ENCODE measurements at regions not wholly inside any gene's neighbourhood (a gene's known extent, or its start where the extent isn't known, plus 50 kb on each side); places are given as distances from the start of the nearest gene placed in this dataset.
"Not testable (repeated sequence)": the region's sequence is repeated elsewhere in the genome, so short reads cannot be mapped to it uniquely, and the experiment has no call there.

DNA sequence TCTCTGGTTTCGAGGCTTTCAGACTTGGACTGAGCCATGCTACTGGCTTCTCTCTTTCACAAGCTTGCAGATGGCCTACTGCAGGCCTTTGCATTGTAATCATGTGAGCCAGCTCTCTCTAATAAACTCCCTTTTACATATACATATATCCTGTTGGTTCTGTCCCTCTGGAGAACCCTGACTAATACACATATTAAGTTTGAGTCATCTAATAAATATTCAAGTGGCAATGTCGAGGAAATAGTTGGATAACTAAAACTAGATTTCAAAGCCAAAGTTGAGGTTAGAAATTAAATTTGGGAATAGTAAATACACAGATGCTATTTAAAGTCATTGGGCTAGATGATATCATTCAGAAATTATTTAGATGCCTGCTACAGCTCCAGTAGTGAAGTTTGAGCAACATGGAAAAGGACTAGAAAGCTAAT lies 1343.4 kb downstream of the GRIK2 start:
- WGBS (ENCODE audit: insufficient coverage) = 85% methylated on average over 1 of the region's 2 CpGs
- CTCF ChIA-PET = no interaction called here
- H3K4me3 ChIP-seq (ENCODE audit: control insufficient read depth in 1 of 7, extremely low read depth in 1 of 7, insufficient read depth in 4 of 7, low read depth in 2 of 7, low read length in 6 of 7) = no peak overlapping the region

DNA sequence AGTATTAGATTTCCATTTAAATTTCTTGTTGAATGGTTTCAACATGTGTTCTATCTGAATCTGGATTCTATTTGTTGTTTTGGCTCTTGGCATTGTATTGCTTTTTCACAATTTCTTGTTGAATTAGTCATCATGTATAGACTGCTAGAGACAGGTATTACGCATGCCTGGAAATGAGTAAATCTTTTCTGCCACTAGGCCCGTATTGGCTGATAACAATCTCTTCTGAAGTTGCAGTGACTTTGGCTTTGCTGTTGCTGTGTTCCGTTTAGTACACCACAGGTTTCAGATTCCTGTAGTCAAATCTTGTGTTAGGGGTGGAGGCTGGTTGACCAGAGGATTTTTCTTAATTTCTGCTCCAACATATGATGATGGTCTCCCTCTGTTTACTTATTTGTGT lies 1339.4 kb downstream of the GRIK2 start:
- no peak overlapping the region for H3K27ac ChIP-seq (ENCODE audit: insufficient read depth in 1 of 2, low read depth in 1 of 2, low read length in 2 of 2, poor library complexity in 1 of 2, severe bottlenecking in 2 of 2)
- CTCF ChIA-PET = no interaction called here
- no peak for DNase-seq
- H3K27me3 ChIP-seq (replicated peaks in 2 of 5; ENCODE audit: control insufficient read depth in 4 of 5, insufficient read depth in 5 of 5, low read length in 4 of 5) = no peaks in the 10 kb centered on the region
- H3K4me3 ChIP-seq (ENCODE audit: control insufficient read depth in 1 of 7, extremely low read depth in 1 of 7, insufficient read depth in 4 of 7, low read depth in 2 of 7, low read length in 6 of 7) = no peak overlapping the region
- H3K4me1 ChIP-seq (ENCODE audit: control extremely low read depth in 1 of 4, control insufficient read depth in 4 of 4, insufficient read depth in 4 of 4, low read length in 3 of 4) = no peaks in the 10 kb centered on the region
- POLR2A ChIA-PET = no interaction called here
- no peaks in the 10 kb centered on the region for H3K9me3 ChIP-seq (ENCODE audit: control extremely low read depth in 1 of 5, control insufficient read depth in 4 of 5, insufficient read depth in 2 of 5, low read depth in 1 of 5, low read length in 4 of 5)
- 57% methylated on average over 2 of the region's 3 CpGs for WGBS (ENCODE audit: insufficient coverage)
- no peaks in the 10 kb centered on the region for H3K36me3 ChIP-seq (ENCODE audit: control insufficient read depth in 4 of 4, insufficient read depth in 4 of 4, low read length in 3 of 4)

More for the DNA sequence above, 1343.4 kb downstream of the GRIK2 start:
- no peak for DNase-seq
- Histone ChIP-seq H3K9me3 (ENCODE audit: control extremely low read depth in 1 of 5, control insufficient read depth in 4 of 5, insufficient read depth in 2 of 5, low read depth in 1 of 5, low read length in 4 of 5) (no peaks in the 10 kb centered on the region), H3K36me3 (ENCODE audit: control insufficient read depth in 4 of 4, insufficient read depth in 4 of 4, low read length in 3 of 4) (no peaks in the 10 kb centered on the region), H3K27me3 (replicated peaks in 2 of 5; ENCODE audit: control insufficient read depth in 4 of 5, insufficient read depth in 5 of 5, low read length in 4 of 5) (no peaks in the 10 kb centered on the region), H3K4me1 (ENCODE audit: control extremely low read depth in 1 of 4, control insufficient read depth in 4 of 4, insufficient read depth in 4 of 4, low read length in 3 of 4) (no peaks in the 10 kb centered on the region), H3K27ac (ENCODE audit: insufficient read depth in 1 of 2, low read depth in 1 of 2, low read length in 2 of 2, poor library complexity in 1 of 2, severe bottlenecking in 2 of 2) (no peak overlapping the region)
- POLR2A ChIA-PET = no interaction called here

DNA sequence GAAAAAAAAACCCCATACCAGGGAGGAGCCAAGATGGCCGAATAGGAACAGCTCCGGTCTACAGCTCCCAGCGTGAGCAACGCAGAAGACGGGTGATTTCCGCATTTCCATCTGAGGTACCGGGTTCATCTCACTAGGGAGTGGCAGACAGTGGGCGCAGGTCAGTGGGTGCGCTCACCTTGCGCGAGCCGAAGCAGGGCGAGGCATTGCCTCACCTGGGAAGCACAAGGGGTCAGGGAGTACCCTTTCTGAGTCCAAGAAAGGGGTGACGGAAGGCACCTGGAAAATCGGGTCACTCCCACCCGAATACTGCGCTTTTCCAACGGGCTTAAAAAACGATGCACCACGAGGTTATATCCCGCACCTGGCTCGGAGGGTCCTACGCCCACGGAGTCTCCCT lies 1328.6 kb downstream of the GRIK2 start:
- POLR2A ChIA-PET; H3K9me3 ChIP-seq (ENCODE audit: control extremely low read depth in 1 of 5, control insufficient read depth in 4 of 5, insufficient read depth in 2 of 5, low read depth in 1 of 5, low read length in 4 of 5); H3K27me3 ChIP-seq (replicated peaks in 2 of 5; ENCODE audit: control insufficient read depth in 4 of 5, insufficient read depth in 5 of 5, low read length in 4 of 5); H3K36me3 ChIP-seq (ENCODE audit: control insufficient read depth in 4 of 4, insufficient read depth in 4 of 4, low read length in 3 of 4); H3K4me1 ChIP-seq (ENCODE audit: control extremely low read depth in 1 of 4, control insufficient read depth in 4 of 4, insufficient read depth in 4 of 4, low read length in 3 of 4); CTCF ChIA-PET; H3K27ac ChIP-seq (ENCODE audit: insufficient read depth in 1 of 2, low read depth in 1 of 2, low read length in 2 of 2, poor library complexity in 1 of 2, severe bottlenecking in 2 of 2); H3K4me3 ChIP-seq (ENCODE audit: control insufficient read depth in 1 of 7, extremely low read depth in 1 of 7, insufficient read depth in 4 of 7, low read depth in 2 of 7, low read length in 6 of 7); DNase-seq: not testable (repeated sequence)
- 96% methylated on average over 18 of the region's 24 CpGs for WGBS (ENCODE audit: insufficient coverage)

DNA sequence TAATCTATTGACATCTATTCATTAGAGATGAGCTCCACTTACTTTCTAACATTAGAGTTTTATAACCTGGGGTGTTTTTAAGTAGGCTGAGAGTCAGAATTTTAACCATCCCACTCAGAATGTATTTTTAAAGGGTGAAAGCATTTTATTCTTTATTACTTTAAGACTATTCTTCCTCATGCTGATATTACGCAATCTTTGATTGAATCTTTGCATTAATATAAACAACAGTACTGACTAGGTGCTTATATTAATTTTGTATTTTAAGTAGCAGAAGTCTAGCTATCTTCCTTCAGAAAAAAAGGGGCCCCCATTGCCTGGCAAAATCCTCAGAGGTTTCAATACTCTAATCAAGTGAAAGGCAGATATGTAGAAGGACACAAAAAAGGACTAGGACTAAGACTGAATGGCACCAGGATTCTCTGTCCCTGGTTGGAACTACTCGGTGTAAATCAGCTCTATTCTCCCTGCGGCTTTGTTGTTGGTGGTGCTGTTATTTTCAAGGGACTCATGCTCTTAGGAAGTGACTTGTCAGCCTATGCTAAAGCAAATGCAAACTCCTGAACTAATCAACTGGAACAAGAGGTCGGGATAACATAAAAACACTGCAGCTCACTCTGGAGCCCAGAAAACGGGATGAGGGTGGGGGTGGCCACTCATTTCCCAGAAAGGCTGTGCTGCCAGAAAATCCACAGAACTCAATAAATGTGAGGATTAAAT lies 1324.4 kb downstream of the GRIK2 start:
- no peaks in the 10 kb centered on the region for H3K4me1 ChIP-seq (ENCODE audit: control extremely low read depth in 1 of 4, control insufficient read depth in 4 of 4, insufficient read depth in 4 of 4, low read length in 3 of 4)
- no peaks in the 10 kb centered on the region for H3K36me3 ChIP-seq (ENCODE audit: control insufficient read depth in 4 of 4, insufficient read depth in 4 of 4, low read length in 3 of 4)
- no peaks in the 10 kb centered on the region for H3K9me3 ChIP-seq (ENCODE audit: control extremely low read depth in 1 of 5, control insufficient read depth in 4 of 5, insufficient read depth in 2 of 5, low read depth in 1 of 5, low read length in 4 of 5)
- DNase-seq = no peak
- POLR2A ChIA-PET = no interaction called here
- H3K27me3 ChIP-seq (replicated peaks in 2 of 5; ENCODE audit: control insufficient read depth in 4 of 5, insufficient read depth in 5 of 5, low read length in 4 of 5) = no peaks in the 10 kb centered on the region
- no peak overlapping the region for H3K4me3 ChIP-seq (ENCODE audit: control insufficient read depth in 1 of 7, extremely low read depth in 1 of 7, insufficient read depth in 4 of 7, low read depth in 2 of 7, low read length in 6 of 7)
- H3K27ac ChIP-seq (ENCODE audit: insufficient read depth in 1 of 2, low read depth in 1 of 2, low read length in 2 of 2, poor library complexity in 1 of 2, severe bottlenecking in 2 of 2) = no peak overlapping the region
- CTCF ChIA-PET = interaction anchor here (1.0 kb wide), 1 partner anchor 10 kb away, joined by 3 read pairs; no protein-coding TSS in a partner anchor
- 54% methylated on average over 4 of the region's 5 CpGs for WGBS (ENCODE audit: insufficient coverage)

DNA sequence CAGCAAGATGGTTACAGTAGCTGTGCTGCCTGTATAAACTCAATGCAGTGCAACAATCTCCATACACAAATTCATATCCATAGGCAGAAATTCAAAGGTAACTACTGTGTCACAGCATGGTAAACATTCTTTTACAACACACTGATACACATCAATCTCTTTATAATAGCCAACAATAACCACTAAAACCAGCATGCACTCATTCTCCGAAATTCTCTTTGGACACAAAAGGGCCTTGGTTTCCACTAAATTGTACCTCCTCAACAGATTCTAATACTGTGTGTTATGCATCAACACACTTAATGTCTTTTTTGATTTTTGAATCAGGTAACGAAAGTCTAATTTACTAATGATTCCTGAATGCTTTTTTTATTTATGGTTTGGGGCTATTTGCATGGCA lies 1323.7 kb downstream of the GRIK2 start:
- WGBS (ENCODE audit: insufficient coverage) = no CpG with 5 or more reads among the region's 2 CpGs
- ChIA-PET POLR2A (no interaction called here), CTCF (interaction anchor here (1.0 kb wide), 1 partner anchor 10 kb away, joined by 3 read pairs; no protein-coding TSS in a partner anchor)
- DNase-seq = no peak
- Histone ChIP-seq H3K36me3 (ENCODE audit: control insufficient read depth in 4 of 4, insufficient read depth in 4 of 4, low read length in 3 of 4) (no peaks in the 10 kb centered on the region), H3K4me3 (ENCODE audit: control insufficient read depth in 1 of 7, extremely low read depth in 1 of 7, insufficient read depth in 4 of 7, low read depth in 2 of 7, low read length in 6 of 7) (no peak overlapping the region), H3K4me1 (ENCODE audit: control extremely low read depth in 1 of 4, control insufficient read depth in 4 of 4, insufficient read depth in 4 of 4, low read length in 3 of 4) (no peaks in the 10 kb centered on the region), H3K9me3 (ENCODE audit: control extremely low read depth in 1 of 5, control insufficient read depth in 4 of 5, insufficient read depth in 2 of 5, low read depth in 1 of 5, low read length in 4 of 5) (no peaks in the 10 kb centered on the region), H3K27me3 (replicated peaks in 2 of 5; ENCODE audit: control insufficient read depth in 4 of 5, insufficient read depth in 5 of 5, low read length in 4 of 5) (no peaks in the 10 kb centered on the region), H3K27ac (ENCODE audit: insufficient read depth in 1 of 2, low read depth in 1 of 2, low read length in 2 of 2, poor library complexity in 1 of 2, severe bottlenecking in 2 of 2) (no peak overlapping the region)

DNA sequence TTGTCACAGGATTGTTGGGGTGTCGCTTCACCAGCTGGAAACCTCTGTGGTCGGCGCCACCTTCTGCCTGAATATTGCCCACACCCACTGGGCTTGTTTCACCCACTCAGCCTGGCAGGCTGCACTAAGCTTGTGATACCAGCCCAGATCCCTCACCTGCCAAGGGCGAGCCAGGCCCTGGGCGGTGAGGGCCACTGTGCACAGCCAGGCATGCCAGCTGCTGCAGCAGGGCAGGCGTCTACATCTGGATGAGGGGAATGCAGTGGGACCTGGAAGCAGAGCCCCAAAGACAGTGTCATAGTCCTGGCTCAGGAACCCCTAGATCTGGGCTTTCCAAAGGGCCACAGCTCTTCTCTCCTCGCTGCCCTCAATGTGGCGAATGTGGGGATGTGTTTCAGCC lies 1307.5 kb downstream of the GRIK2 start:
- Histone ChIP-seq H3K4me3 (ENCODE audit: control insufficient read depth in 1 of 7, extremely low read depth in 1 of 7, insufficient read depth in 4 of 7, low read depth in 2 of 7, low read length in 6 of 7) (no peak overlapping the region), H3K27ac (ENCODE audit: insufficient read depth in 1 of 2, low read depth in 1 of 2, low read length in 2 of 2, poor library complexity in 1 of 2, severe bottlenecking in 2 of 2) (no peak overlapping the region), H3K27me3 (replicated peaks in 2 of 5; ENCODE audit: control insufficient read depth in 4 of 5, insufficient read depth in 5 of 5, low read length in 4 of 5) (no peaks in the 10 kb centered on the region), H3K36me3 (ENCODE audit: control insufficient read depth in 4 of 4, insufficient read depth in 4 of 4, low read length in 3 of 4) (no peaks in the 10 kb centered on the region), H3K4me1 (ENCODE audit: control extremely low read depth in 1 of 4, control insufficient read depth in 4 of 4, insufficient read depth in 4 of 4, low read length in 3 of 4) (no peaks in the 10 kb centered on the region), H3K9me3 (ENCODE audit: control extremely low read depth in 1 of 5, control insufficient read depth in 4 of 5, insufficient read depth in 2 of 5, low read depth in 1 of 5, low read length in 4 of 5) (no peaks in the 10 kb centered on the region)
- no peak for DNase-seq
- 100% methylated on average over 7 of the region's 8 CpGs for WGBS (ENCODE audit: insufficient coverage)
- ChIA-PET CTCF (interaction anchor here (0.6 kb wide), 1 partner anchor 1337 kb away, joined by 3 read pairs; no protein-coding TSS in a partner anchor), POLR2A (no interaction called here)

DNA sequence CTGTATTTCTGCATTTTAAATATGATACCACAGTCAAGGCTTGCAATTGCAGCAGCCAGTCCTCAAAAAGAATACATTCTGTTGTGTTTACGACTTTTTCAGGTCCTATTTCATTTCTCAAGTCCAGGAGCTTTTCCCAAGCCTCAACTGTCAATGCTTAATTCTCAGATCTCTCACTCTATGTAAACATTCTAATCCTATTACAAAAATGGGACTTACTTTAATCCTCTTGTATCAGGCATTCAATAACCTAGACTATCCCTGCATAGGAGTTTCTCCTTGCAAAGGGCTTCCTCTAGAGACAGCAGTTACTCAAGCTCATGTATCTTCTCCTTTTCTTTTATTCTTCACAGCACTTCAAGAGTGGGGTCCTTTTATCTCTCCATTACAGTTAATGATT lies 1293.0 kb downstream of the GRIK2 start:
- 64% methylated on average over 1 of the region's 1 CpG for WGBS (ENCODE audit: insufficient coverage)
- no peaks in the 10 kb centered on the region for H3K4me1 ChIP-seq (ENCODE audit: control extremely low read depth in 1 of 4, control insufficient read depth in 4 of 4, insufficient read depth in 4 of 4, low read length in 3 of 4)
- H3K36me3 ChIP-seq (ENCODE audit: control insufficient read depth in 4 of 4, insufficient read depth in 4 of 4, low read length in 3 of 4) = no peaks in the 10 kb centered on the region
- no peaks in the 10 kb centered on the region for H3K9me3 ChIP-seq (ENCODE audit: control extremely low read depth in 1 of 5, control insufficient read depth in 4 of 5, insufficient read depth in 2 of 5, low read depth in 1 of 5, low read length in 4 of 5)
- no peak for DNase-seq
- no peak overlapping the region for H3K4me3 ChIP-seq (ENCODE audit: control insufficient read depth in 1 of 7, extremely low read depth in 1 of 7, insufficient read depth in 4 of 7, low read depth in 2 of 7, low read length in 6 of 7)
- ChIA-PET CTCF (no interaction called here), POLR2A (no interaction called here)
- H3K27ac ChIP-seq (ENCODE audit: insufficient read depth in 1 of 2, low read depth in 1 of 2, low read length in 2 of 2, poor library complexity in 1 of 2, severe bottlenecking in 2 of 2) = no peak overlapping the region
- H3K27me3 ChIP-seq (replicated peaks in 2 of 5; ENCODE audit: control insufficient read depth in 4 of 5, insufficient read depth in 5 of 5, low read length in 4 of 5) = no peaks in the 10 kb centered on the region
